NCI-H748 (cell line): ENCODE measurements at regions not wholly inside any gene's neighbourhood (a gene's known extent, or its start where the extent isn't known, plus 50 kb on each side); places are given as distances from the start of the nearest gene placed in this dataset.

Source experiments
- DNase-seq: peaks from one replicate; lab custom pipeline; 2025; ENCODE audit not compliant: unreplicated experiment; lab: John Stamatoyannopoulos, UW

GRCh38 chr1:221939607-221940006 lies 197.7 kb upstream of the DUSP10 start:
- DNase-seq, result no peak

DNA sequence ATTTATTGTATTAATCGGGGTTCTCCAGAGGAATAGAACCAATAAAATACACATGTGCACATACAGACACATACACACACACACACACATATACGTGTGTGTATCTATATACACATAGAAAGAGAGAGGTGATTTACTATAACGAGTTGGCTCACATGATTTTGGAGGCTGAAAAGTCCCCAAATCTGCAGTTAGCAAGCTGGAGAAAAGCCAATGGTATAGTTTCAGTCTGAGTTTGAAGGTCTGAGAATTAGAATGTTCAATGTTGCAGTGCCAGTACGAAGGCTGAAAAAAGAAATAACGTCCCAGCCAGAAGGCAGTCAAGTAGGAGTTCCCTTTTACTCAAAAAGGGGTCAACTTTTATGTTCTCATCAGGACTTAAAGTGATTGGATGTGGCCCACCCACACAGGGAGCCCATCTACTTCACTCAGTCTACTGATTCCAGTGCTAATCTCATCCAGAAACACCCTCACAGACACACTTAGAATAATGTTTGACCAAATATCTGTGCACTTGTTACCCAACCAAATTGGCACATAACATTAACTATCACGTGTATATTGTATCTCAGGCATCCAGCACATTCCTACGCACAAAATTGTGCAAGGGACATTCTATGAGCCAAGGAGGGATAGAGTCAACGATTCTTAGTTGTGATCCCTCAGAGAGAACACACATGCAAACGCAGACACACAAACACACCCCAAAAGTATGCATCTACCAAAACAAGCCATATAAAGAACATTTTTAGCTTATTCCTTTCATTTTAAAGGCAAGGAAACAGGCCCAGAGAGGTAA lies 195.5 kb upstream of the DUSP10 start:
- DNase-seq, result no peak

DNA sequence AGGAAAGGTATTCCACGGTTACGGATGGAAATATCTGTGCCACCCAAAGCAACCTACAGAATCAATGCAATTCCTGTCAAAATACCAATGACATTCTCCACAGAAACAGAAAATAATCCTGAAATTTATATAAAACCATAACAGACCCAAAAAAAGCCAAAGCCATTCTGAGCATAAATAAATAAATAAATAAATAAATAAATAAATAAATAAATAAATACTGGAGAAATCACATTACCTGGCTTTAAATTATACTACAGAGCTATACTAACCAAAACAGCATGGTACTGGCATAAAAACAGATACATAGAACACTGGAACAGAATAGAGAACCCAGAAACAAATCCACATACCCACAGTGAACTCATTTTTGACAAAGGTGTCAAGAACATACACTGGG lies 191.9 kb upstream of the DUSP10 start:
- DNase-seq, result no peak

DNA sequence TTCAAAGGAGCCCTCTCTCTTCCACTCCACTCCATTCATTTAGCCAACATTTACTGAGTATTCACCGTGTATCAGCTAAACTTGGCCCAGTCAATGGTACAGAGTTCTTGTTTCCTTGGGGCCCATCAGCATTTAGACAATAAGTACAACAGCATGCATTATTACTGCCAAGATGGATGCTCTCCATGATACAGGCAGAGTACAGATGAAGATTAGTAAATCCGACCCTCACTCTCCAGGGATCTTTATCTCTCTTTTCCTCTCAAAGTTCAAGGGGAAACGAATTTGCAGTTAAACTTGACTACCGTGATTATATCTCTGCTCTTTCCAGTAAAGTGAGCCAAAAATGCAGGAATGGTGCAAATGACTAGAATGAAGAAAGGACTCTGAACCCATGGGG lies 184.6 kb upstream of the DUSP10 start:
- no peak for DNase-seq

GRCh38 chr1:221925947-221926346 lies 184.1 kb upstream of the DUSP10 start:
- DNase-seq, result no peak

- no peak for DNase-seq
Measured at GRCh38 chr1:221923929-221924598, 182.2 kb upstream of the DUSP10 start.

GRCh38 chr1:221921936-221922335 lies 180.0 kb upstream of the DUSP10 start:
- no peak for DNase-seq

DNA sequence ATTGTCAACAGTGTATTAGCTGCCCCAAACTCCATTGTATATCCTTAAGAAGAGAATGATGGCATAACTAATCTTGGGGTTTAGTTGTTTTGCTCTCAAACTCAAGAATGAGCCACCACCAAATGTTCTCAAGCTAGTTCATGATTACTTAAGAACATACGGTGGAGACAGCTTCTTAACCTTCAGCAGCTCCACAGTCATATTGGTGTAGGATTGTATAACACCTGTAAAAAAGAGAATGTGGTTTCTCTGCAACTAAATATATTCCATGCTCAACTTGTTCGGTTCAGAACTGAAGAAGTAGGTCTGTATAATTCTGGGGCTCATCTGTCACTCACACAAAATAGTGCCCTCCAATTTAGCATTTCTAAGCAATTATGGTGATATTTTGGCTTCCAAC lies 177.9 kb upstream of the DUSP10 start:
- no peak for DNase-seq

DNA sequence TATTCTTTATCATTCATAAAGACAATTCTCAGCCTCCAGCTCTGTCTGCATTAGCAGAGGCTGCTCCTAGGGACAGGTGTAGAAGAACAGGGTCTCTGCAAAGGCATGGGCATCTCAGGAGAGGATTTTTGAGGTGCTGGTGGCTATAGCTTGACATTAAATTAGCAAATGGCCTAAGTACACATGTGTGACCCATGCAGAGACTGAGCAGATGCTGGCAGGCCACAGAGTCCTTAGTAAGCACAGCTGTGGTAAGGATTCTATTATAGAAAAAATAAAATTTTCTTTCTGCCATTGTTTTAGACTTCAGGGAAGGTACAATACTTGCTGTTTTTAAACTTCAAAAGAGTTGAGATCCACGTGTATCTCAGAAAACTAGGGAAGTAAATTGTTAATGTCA lies 177.5 kb upstream of the DUSP10 start:
- no peak for DNase-seq

GRCh38 chr1:221916176-221916575 lies 174.3 kb upstream of the DUSP10 start:
- no peak for DNase-seq

DNA sequence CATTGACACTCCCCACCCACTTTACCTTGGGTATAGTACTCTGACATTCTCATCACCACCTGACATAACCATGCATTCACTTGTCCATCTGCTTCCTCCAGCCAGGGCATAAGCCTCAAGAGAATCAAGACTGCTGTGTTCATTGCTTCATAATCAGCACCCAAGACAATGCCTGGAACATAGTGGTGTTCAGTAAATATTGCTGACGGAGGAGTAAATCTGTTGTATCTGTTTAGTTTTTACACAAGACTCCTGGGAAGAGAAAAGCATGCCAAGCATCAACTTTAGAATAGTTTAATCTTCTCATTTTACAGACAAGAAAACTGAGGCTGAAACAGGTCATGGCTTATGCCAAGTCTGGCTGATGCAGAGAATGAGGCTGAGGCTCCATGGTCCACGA lies 173.9 kb upstream of the DUSP10 start:
- no peak for DNase-seq

GRCh38 chr1:221913351-221913892 lies 171.5 kb upstream of the DUSP10 start:
- DNase-seq, result no peak

GRCh38 chr1:221912230-221912629 lies 170.3 kb upstream of the DUSP10 start:
- no peak for DNase-seq

GRCh38 chr1:221911714-221912113 lies 169.8 kb upstream of the DUSP10 start:
- no peak for DNase-seq

GRCh38 chr1:221910222-221910621 lies 168.3 kb upstream of the DUSP10 start:
- no peak for DNase-seq

DNA sequence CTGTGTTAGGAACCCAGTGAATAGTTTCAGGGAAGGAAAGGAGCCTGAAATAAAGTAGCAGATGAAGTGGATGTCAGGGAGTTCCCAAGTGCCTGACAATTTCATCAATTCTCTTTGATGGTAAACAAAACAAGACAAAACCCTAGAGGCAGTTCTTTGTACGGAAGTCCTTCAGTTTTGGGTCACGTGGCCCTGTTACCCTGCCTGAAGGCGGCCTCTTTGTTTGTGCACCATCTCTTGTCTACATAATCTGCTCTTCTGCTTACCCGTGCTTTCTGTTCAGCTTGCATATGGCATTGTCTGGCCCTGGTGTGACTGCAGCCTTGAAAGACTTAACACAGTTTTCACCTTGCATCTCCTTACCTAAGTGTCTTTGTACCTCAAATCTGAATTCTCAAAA lies 166.7 kb upstream of the DUSP10 start:
- DNase-seq, result peak; percentile 32

- no peak for DNase-seq
Measured at GRCh38 chr1:221907166-221907932, 165.5 kb upstream of the DUSP10 start.

GRCh38 chr1:221905802-221906201 lies 163.9 kb upstream of the DUSP10 start:
- DNase-seq, result no peak

GRCh38 chr1:221904319-221904718 lies 162.4 kb upstream of the DUSP10 start:
- DNase-seq, result no peak

GRCh38 chr1:221903594-221903993 lies 161.7 kb upstream of the DUSP10 start:
- no peak for DNase-seq

DNA sequence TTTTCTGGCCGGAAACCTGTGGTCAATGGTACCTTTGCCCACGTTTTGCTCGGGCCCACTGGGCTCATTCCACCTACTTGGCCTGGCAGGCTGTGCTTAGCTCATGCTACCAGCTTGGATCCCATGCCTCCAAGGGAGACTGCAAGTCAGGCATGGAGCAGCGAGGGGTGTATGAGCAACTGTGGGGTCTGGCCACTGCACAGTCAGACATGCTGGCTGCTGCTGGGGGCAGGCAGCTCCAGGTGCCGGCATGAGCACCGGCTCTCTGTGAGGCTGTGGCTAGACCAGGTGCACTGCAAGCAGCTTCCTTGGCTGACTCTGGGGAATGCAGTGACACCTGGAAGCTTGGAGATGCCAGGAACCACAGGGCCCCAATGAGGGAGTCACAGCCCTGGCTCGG lies 161.1 kb upstream of the DUSP10 start:
- DNase-seq, result no peak

DNA sequence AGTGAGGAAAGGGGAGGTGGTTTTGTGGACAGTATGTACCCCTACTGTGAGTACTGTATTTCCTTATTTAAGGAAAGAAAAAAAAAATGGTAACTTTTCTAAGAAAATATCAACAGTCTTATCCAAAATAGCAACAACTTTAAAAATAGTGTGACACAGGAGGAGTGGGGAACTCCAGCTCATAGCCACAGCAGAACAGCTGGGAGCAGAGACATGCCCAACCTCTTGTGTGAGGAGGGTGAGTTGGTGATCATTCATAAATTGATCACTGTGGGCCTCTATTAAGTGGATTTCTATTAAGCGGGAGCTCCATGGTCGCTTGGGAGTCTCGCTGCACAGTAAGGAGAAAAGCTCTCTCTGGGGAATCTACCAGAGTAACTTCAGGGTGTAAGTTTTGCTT lies 158.8 kb upstream of the DUSP10 start:
- no peak for DNase-seq
